Heart right ventricle (tissue), 16 donors: ENCODE measurements at regions not wholly inside any gene's neighbourhood (a gene's known extent, or its start where the extent isn't known, plus 50 kb on each side); places are given as distances from the start of the nearest gene placed in this dataset.

ENCODE experiments used
- ATAC-seq, 8 donors: fragments of 200-7000 bp; cut with Tn5 transposase; one replicate each; pipeline ENCODE4 v1.9.1; 2020; ENCODE audit warnings: mild to moderate bottlenecking in 8 of 8, moderate library complexity in 8 of 8, moderate number of reproducible peaks in 1 of 8
- DNase-seq, 2 donors: peaks; one replicate each; pipeline ENCODE4 v3.0.0-alpha.2; 2020
- H3K27ac ChIP-seq, 10 donors: fragments of 200-600 bp; sonication (generic) in 2 of 10; one replicate each; pipeline versions ENCODE4 v1.5.0 to v1.8.0; 2020 to 2022; ENCODE audit warnings: mild to moderate bottlenecking in 3 of 10
- H3K27me3 ChIP-seq, 7 donors: fragments of 200-600 bp; one replicate each; pipeline ENCODE4 v1.8.0; 2021 to 2022; ENCODE audit warnings: mild to moderate bottlenecking in 2 of 7
- H3K36me3 ChIP-seq, 9 donors: fragments of 200-600 bp; sonication (generic) in 1 of 9; one replicate each; pipeline versions ENCODE4 v1.5.0 to v1.8.0; 2020 to 2022; ENCODE audit warnings: mild to moderate bottlenecking in 2 of 9
- H3K4me1 ChIP-seq, 9 donors: fragments of 200-600 bp; sonication (generic) in 1 of 9; one replicate each; pipeline versions ENCODE4 v1.5.0 to v1.8.0; 2020 to 2022; ENCODE audit warnings: mild to moderate bottlenecking in 4 of 9
- H3K4me3 ChIP-seq, 10 donors: fragments of 200-600 bp; sonication (generic) in 2 of 10; one replicate each; pipeline versions ENCODE4 v1.5.0 to v1.8.0; 2020 to 2022; ENCODE audit warnings: mild to moderate bottlenecking in 7 of 10, moderate library complexity in 2 of 10
- H3K9me3 ChIP-seq, 11 donors: fragments of 200-600 bp in 10 of 11; sonication (generic) in 2 of 11; one replicate each; pipeline versions ENCODE4 v1.5.0 to v1.8.0; 2013 to 2022; ENCODE audit warnings: mild to moderate bottlenecking in 2 of 11, control low read depth in 1 of 11, moderate library complexity in 1 of 11
- WGBS, 2 donors: extraction: QIAGEN DNeasy Blood & Tissue Kit; methylation state at CpG; one replicate each; pipeline ENCODE4 v1.1.7; 2013; ENCODE audit warnings: inconsistent platforms in 1 of 2; 5-methylcytosine and 5-hydroxymethylcytosine counted together
- intact Hi-C, 10 donors: fragments of 100-400 bp; cut with DNase I; formaldehyde crosslinking; loops; one replicate each; pipeline versions ENCODE4 v1.11.1 to v1.14.2; 2022
- TF ChIP-seq, protein P1 (sequence below), 9 donors: fragments of 200-600 bp; sonication (generic) in 2 of 9; IDR thresholded peaks; one replicate each; pipeline versions ENCODE4 v1.5.0 to v1.8.0; 2021 to 2022; ENCODE audit warnings: antibody characterized with exemption in 9 of 9, mild to moderate bottlenecking in 5 of 9, moderate library complexity in 1 of 9
- donor health status: Arrhythmogenic right ventricular cardiomyopathy.
- donor health status: ischemic (EF 13 %, LVEDD 7.1; RV severe dilation, severe dysfunction).
- donor health status: healthy with polysubstance abuse.
- donor health status: DM: no; HTN: yes; CAD: no.
- donor health status: DM: no; HTN: no; CAD: no.
- donor health status: ischemic (EF 25% LVEDD 6.9; RV normal size, moderate dysfunction).
- donor health status: ischemic (EF 25% LVEDD 5.7; RV mildly dilated, moderate dysfunction).
- donor health status: healthy.
- donor health status: DM: yes; HTN: yes; CAD: no.
- donor health status: Ischemic cardiomyopathy.
- donor health status: ischemic (EF 35%, LVEDD 5.7; RV mildly dilated, moderate dysfunction).
- donor health status: nonischemic (EF 11% LVEDD 7.7; RV severe dilation, severe dysfunction).
- donor health status: DM: yes; HTN: yes; CAD: no.
- donor health status: PGD.
- donor health status: ischemic (EF 29% LVEDD 5.4; RV normal size, mild dysfunction).
- donor health status: nonischemic (EF 23%, LVEDD 6.1; RV moderate dilation, normal function).

DNA sequence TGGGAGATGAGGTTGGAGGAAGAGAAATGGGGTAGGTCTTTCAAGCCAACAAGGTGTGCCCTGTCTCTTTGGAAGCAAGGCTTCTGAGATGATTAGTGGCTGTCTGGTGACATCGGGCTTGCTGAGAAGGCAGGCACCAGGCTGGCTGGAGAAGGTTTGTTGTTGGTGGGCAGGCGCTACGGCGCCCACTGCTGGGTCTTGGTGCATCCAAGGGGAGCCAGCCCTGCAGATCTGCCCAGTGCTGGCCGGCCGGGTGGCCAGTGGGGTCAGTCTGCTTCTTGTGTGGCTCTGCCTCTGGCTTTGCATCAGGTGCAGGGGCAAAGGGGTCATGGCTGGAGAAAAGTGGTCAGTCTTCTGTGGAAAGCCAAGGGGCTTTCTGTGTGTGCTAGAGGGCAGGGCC lies 126.2 kb downstream of the TLR5 start:
- WGBS, 2 donors, result 81 to 86% methylated on average over 6 of the region's 6 CpGs
- ATAC-seq, result peak in 4 of 8 donors; percentile 10 to 29 (median 11)

GRCh38 chr1:223017291-223017690 lies 125.8 kb downstream of the TLR5 start:
- ATAC-seq, result peak; percentile 62 to 91 (median 82)

More for the DNA sequence above, 126.2 kb downstream of the TLR5 start:
- TF ChIP-seq, protein P1, sequence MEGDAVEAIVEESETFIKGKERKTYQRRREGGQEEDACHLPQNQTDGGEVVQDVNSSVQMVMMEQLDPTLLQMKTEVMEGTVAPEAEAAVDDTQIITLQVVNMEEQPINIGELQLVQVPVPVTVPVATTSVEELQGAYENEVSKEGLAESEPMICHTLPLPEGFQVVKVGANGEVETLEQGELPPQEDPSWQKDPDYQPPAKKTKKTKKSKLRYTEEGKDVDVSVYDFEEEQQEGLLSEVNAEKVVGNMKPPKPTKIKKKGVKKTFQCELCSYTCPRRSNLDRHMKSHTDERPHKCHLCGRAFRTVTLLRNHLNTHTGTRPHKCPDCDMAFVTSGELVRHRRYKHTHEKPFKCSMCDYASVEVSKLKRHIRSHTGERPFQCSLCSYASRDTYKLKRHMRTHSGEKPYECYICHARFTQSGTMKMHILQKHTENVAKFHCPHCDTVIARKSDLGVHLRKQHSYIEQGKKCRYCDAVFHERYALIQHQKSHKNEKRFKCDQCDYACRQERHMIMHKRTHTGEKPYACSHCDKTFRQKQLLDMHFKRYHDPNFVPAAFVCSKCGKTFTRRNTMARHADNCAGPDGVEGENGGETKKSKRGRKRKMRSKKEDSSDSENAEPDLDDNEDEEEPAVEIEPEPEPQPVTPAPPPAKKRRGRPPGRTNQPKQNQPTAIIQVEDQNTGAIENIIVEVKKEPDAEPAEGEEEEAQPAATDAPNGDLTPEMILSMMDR (IDR thresholded peaks at IDR 0.05), result no peak
- Histone ChIP-seq H3K4me3 (no peak overlapping the region), H3K4me1 (peaks cover 0 to 43% (median 14%) of the 10 kb centered on the region in 9 donors), H3K27me3 (no peaks in the 10 kb centered on the region), H3K36me3 (no peaks in the 10 kb centered on the region), H3K9me3 (no peaks in the 10 kb centered on the region), H3K27ac (peak overlapping the region in 9 of 10 donors; percentile 54 to 85 (median 71))
- intact Hi-C loops, result loop anchor here in 2 of 10 donors (10.0 kb wide), 1 partner anchor 58 kb away; no protein-coding TSS in a partner anchor
- DNase-seq, result no peak

GRCh38 chr1:223018534-223018933 lies 124.5 kb downstream of the TLR5 start:
- 96% methylated on average over 7 of the region's 7 CpGs for WGBS, 2 donors

More at GRCh38 chr1:223017291-223017690, 125.8 kb downstream of the TLR5 start:
- DNase-seq, result peak; percentile 32 to 33
- no peaks in the 10 kb centered on the region for H3K36me3 ChIP-seq
- TF ChIP-seq, protein P1 (IDR thresholded peaks at IDR 0.05), result no peak
- peaks cover 0 to 47% (median 17%) of the 10 kb centered on the region in 9 donors for H3K4me1 ChIP-seq
- WGBS, 2 donors, result 68 to 76% methylated on average over 8 of the region's 8 CpGs
- H3K4me3 ChIP-seq, result no peak overlapping the region
- intact Hi-C loops, result loop anchor here in 2 of 10 donors (10.0 kb wide), 1 partner anchor 58 kb away; no protein-coding TSS in a partner anchor
- peak overlapping the region in 9 of 10 donors; percentile 62 to 85 (median 71) for H3K27ac ChIP-seq
- H3K27me3 ChIP-seq, result no peaks in the 10 kb centered on the region
- no peaks in the 10 kb centered on the region for H3K9me3 ChIP-seq

DNA sequence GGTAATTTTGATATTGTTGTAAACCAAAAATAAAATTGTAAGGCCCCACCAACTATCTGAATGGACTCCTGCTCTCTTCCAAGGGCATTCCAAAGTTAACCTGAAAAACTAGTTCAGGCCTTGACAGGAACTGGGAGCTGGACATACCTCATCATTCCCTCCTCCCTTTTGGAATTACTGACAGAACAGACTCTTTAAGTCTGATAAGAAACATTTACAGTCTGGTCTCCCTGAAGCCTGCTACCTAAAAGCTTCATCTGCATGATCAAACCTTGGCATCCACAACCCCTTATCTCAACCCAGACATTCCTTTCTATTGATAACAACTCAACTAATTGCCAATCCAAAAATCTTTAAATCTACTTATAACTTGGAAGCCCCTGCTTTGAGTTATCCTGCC lies 123.8 kb downstream of the TLR5 start:
- Histone ChIP-seq H3K9me3 (no peaks in the 10 kb centered on the region), H3K27ac (no peak overlapping the region), H3K27me3 (no peaks in the 10 kb centered on the region), H3K4me3 (no peak overlapping the region), H3K36me3 (no peaks in the 10 kb centered on the region), H3K4me1 (peaks cover 0 to 64% (median 29%) of the 10 kb centered on the region in 9 donors)
- intact Hi-C loops, result loop anchor here in 2 of 10 donors (10.0 kb wide), 1 partner anchor 56 kb away; no protein-coding TSS in a partner anchor
- DNase-seq (no peak), ATAC-seq (no peak)
- TF ChIP-seq, protein P1 (IDR thresholded peaks at IDR 0.05), result no peak

More at GRCh38 chr1:223018534-223018933, 124.5 kb downstream of the TLR5 start:
- Histone ChIP-seq H3K4me3 (no peak overlapping the region), H3K4me1 (peaks cover 0 to 60% (median 25%) of the 10 kb centered on the region in 9 donors), H3K27ac (peak overlapping the region in 5 of 10 donors; percentile 62 to 85 (median 74)), H3K27me3 (no peaks in the 10 kb centered on the region), H3K36me3 (no peaks in the 10 kb centered on the region), H3K9me3 (no peaks in the 10 kb centered on the region)
- TF ChIP-seq, protein P1 (IDR thresholded peaks at IDR 0.05), result no peak
- DNase-seq, result no peak
- intact Hi-C loops, result loop anchor here in 2 of 10 donors (10.0 kb wide), 1 partner anchor 56 kb away; no protein-coding TSS in a partner anchor
- no peak for ATAC-seq
